ENCODE measurements at regions not wholly inside any gene's neighbourhood (a gene's known extent, or its start where the extent isn't known, plus 50 kb on each side); places are given as distances from the start of the nearest gene placed in this dataset.

DNA sequence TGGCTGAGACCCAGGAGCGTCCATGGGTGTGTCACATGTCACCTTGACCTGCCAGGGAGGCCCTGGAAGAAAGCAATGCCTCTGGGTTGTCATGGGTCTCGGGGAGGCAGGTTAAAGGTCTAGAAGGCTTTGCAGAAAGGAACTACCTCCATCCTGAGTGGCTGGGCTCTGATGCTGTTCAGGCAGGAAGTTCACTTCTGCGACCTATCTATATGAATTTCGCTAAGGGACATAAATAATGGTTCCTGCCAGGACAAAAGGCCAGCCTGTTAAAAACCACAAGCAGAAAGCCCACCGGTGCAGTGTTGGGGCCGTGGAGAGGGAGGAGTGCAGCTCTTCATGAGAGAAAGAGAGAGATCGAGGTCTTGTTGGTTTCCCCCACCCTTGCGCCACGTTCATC is 182.9 kb downstream of the PTPN20 start:
- H3K36me3 ChIP-seq = no peaks in the 10 kb centered on the region
- H3K9me3 ChIP-seq = no peaks in the 10 kb centered on the region
- no peak for DNase-seq
- no peak overlapping the region for H3K4me3 ChIP-seq
- H3K27me3 ChIP-seq = no peaks in the 10 kb centered on the region; the same call in 1 of the 2 replicates

DNA sequence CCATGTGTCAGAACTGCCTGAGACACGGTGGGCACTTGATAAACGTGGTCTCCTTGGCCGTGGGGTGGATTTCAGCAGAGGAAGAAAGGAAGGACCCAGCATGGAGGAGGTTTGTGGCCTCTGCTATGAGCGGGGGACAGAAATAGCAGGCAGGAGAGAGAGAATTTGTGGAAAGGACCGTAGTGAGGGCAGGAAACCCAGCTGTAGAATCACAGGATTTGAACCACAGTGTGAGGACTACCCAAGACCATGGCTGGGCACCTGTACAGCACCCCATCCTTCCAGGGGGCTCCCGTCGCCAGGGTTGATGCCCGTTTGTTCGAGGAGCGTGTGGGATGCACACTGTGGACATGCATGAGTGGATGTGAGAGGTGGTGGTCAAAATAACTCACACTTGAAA is 183.4 kb downstream of the PTPN20 start:
- Histone ChIP-seq H3K27me3 (no peaks in the 10 kb centered on the region; the same call in 1 of the 2 replicates), H3K36me3 (no peaks in the 10 kb centered on the region), H3K9me3 (no peaks in the 10 kb centered on the region), H3K4me3 (no peak overlapping the region)
- no peak for DNase-seq

DNA sequence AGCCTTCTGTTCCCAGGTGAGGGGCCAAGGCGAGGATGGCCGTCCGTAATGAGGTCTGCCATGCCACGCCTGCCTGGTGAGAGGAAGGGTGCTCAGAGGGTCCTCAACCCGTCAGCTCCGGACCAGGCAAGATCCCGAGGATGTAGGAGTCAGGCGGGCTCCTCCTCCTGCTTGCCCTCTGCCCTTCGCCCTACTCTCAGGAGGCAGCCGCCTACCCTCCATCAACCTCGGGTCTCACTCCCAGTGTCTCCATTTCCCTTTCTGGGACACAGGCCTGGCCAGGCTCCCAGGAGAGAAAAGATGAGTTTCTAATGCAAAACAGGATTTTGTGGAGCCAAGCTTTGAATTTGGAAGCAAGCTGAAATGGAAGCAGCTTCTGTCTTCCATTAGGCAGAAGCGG is 184.0 kb downstream of the PTPN20 start:
- no peaks in the 10 kb centered on the region; the same call in 1 of the 2 replicates for H3K27me3 ChIP-seq
- H3K4me3 ChIP-seq = no peak overlapping the region
- DNase-seq = no peak
- no peaks in the 10 kb centered on the region for H3K9me3 ChIP-seq
- no peaks in the 10 kb centered on the region for H3K36me3 ChIP-seq

DNA sequence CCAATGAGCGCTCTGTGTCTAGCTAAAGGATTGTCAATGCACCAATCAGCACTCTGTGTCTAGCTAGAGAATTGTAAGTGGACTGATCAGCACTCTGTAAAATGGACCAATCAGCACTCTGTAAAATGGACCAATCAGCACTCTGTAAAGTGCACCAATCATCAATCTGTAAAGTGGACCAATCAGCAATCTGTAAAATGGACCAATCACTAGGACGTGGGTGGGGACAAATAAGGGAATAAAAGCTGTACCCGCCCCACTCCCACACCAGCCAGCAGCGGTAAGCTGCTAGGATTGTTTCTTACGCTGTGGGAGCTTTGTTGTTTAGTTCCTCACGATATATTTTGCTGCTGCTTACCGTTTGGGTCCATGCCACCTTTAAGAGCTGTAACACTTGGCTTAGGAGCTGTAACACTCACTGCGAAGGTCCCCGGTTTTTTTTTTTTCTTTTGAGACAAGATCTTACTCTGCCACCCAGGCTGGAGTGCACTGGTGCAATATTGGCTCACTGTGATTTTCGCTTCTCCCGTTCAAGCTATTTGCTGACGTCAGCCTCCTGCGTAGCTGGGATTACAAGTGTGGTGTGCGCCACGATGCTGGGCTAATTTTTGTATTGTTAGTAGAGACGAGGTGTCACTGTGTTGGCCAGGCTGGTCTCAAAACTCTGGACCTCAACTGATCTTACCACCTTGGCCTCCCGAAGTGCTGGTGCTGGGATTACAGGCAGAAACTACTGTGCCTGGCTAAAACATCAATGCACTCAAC is 184.8 kb downstream of the PTPN20 start:
- no peak overlapping the region for H3K4me3 ChIP-seq
- H3K27me3 ChIP-seq = no peaks in the 10 kb centered on the region; the same call in 1 of the 2 replicates
- H3K36me3 ChIP-seq = no peaks in the 10 kb centered on the region
- DNase-seq = no peak
- no peaks in the 10 kb centered on the region for H3K9me3 ChIP-seq

DNA sequence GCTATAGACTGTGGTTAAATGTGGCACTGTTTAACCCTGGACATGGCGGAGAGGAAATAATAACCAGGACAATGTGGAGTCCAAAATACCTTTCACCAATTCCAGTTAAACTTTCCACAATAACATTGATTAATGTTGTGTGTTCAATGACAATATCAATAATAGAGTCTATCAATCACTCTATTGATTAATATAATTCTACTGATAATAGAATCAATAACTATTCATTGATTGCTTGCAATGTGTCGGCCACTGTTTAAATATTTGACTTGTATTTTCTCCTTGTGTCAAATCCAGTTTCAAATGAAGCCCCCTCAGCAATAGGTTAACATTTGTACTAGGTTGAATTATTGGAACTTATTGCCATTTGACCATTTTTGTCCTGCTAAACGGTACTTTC is 187.0 kb downstream of the PTPN20 start:
- Histone ChIP-seq H3K36me3 (no peaks in the 10 kb centered on the region), H3K27me3 (no peaks in the 10 kb centered on the region; the same call in 1 of the 2 replicates), H3K4me3 (no peak overlapping the region), H3K9me3 (no peaks in the 10 kb centered on the region)
- DNase-seq = no peak

DNA sequence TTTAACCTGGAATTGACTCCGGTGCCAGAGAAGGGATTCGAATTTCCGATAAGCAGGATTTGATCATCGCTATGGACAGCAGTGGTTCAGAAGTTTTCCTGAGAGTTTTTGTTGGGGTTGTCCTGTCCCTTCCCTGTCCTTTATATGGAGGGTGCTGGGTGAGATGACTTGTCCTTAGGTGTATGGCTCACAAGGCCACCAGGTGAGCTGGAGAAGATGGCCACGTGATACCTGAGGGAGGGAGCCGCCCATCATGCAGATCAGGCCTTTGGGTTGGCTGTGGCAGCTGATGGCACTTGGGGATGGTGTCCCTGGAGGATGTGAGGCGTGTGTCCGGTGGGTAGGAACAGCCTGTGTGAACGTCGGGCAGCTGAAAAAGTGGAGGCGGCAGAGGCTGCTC is 187.7 kb downstream of the PTPN20 start:
- no peaks in the 10 kb centered on the region for H3K36me3 ChIP-seq
- H3K9me3 ChIP-seq = no peaks in the 10 kb centered on the region
- H3K27me3 ChIP-seq = no peaks in the 10 kb centered on the region; the same call in 1 of the 2 replicates
- DNase-seq = no peak
- no peak overlapping the region for H3K4me3 ChIP-seq

DNA sequence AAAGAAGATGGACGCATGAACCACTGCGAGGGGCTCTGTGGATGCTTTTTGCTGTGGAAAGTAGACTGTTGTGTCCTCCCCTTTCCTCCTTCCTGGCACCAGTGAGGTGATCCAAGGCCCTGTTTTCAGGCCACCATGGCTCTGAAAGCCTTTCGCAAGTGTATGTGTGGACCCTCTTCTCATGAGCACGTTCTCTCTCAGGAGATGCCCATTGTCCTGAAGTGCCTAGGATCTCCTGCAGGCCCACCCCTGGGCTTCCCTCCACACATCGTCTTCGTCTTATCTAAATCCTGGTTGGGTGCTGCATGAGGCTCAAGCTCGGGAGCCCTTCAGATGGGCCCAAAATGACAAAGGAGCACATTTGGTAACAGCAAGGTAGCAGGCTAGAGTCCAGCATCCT is 188.2 kb downstream of the PTPN20 start:
- DNase-seq = no peak
- Histone ChIP-seq H3K36me3 (no peaks in the 10 kb centered on the region), H3K9me3 (no peaks in the 10 kb centered on the region), H3K27me3 (no peaks in the 10 kb centered on the region; the same call in 1 of the 2 replicates), H3K4me3 (no peak overlapping the region)

DNA sequence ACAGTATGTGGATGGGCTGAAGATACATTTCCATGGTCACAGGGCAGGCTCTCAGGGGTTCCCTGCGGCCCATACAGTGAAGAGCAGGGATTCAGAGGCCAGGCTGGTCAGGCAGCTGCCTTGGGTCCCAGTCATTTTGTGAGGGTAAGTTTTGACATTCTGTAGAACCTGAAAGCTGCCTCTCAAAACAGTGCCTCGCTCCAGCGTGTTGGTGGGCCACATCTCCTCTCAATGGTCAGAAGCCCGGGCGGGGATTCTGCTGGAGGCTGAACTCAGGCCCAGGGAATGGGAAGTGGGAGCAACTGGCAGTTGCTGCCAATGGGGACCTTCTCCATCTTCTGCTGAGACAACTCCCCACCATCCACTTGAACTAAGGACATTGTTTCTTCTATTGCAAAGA is 190.0 kb downstream of the PTPN20 start:
- Histone ChIP-seq H3K9me3 (no peaks in the 10 kb centered on the region), H3K27me3 (no peaks in the 10 kb centered on the region; the same call in 1 of the 2 replicates), H3K4me3 (no peak overlapping the region), H3K36me3 (no peaks in the 10 kb centered on the region)
- DNase-seq = no peak

DNA sequence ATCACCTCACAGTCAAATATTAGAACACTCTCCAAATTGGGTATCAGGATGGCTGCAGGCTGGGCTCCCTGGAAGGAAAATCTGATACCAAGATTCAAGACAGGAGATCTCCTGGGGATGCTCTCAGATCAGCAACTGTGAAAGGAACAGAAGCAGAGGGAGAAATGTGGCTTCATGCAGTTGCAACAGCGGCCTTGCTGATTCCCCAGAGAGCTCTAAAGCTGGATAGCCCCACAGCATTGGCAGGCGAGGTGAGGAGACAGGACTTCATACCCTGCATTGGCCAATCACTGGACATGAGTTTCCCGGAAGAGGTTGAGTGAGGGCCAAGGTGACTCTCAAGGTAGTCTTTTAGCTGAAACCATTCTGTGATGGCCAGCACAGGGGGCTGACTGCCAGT is 190.6 kb downstream of the PTPN20 start:
- Histone ChIP-seq H3K36me3 (no peaks in the 10 kb centered on the region), H3K27me3 (no peaks in the 10 kb centered on the region; the same call in 1 of the 2 replicates), H3K9me3 (no peaks in the 10 kb centered on the region), H3K4me3 (no peak overlapping the region)
- no peak for DNase-seq

DNA sequence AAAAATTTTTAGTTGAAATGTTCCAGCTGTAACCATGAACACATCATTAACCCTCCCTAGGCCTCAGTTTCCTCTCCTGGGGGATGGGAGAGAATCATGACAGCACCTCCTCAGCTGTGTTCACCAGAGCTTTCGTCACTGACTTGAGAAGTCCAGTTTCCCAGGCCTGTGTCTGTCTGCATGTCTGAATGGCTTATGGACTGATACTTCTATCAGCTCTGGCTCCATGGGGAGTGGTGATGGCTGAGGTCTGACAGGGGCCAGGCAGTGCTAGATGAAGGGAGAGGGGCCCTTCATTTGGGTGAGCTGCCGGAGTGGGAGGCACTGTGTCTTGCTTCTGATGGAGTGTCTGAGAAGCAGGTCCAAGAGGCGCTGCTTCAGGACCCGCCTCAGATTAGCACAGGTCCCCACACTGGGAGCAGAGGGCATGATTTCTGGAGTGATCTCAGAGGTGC is 192.9 kb downstream of the PTPN20 start:
- Histone ChIP-seq H3K36me3 (no peaks in the 10 kb centered on the region), H3K9me3 (no peaks in the 10 kb centered on the region), H3K4me3 (no peak overlapping the region), H3K27me3 (no peaks in the 10 kb centered on the region)
- no peak for DNase-seq

DNA sequence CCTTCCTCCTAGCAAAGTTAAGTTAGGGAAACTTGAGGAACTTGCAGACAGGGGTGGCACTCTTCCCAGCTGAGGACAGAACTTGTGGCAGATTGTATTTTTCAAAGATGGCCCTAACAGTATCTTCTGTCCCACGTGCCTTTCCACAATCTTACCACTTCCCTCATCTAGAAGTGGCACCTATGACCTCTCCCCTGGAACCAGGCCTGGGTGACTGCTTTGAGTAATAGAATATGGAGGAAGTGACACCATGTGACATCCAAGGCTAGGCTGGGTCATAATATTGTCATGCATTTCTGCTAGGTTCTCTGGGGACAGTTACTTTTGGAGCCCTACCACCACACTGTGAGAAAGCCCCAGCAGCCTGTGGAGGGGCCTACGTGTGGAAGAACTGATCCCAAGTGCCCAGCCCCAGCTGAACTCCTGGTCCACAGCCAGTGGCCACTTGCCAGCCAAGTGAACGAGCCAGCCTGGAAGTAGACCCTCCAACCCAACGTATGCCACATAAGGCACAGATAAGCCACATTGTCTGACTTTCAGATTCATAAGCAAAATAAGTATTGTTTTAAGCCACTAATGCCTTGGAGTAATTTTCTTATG is 193.7 kb downstream of the PTPN20 start:
- Histone ChIP-seq H3K4me3 (no peak overlapping the region), H3K36me3 (no peaks in the 10 kb centered on the region), H3K27me3 (no peaks in the 10 kb centered on the region), H3K9me3 (no peaks in the 10 kb centered on the region)
- no peak for DNase-seq

DNA sequence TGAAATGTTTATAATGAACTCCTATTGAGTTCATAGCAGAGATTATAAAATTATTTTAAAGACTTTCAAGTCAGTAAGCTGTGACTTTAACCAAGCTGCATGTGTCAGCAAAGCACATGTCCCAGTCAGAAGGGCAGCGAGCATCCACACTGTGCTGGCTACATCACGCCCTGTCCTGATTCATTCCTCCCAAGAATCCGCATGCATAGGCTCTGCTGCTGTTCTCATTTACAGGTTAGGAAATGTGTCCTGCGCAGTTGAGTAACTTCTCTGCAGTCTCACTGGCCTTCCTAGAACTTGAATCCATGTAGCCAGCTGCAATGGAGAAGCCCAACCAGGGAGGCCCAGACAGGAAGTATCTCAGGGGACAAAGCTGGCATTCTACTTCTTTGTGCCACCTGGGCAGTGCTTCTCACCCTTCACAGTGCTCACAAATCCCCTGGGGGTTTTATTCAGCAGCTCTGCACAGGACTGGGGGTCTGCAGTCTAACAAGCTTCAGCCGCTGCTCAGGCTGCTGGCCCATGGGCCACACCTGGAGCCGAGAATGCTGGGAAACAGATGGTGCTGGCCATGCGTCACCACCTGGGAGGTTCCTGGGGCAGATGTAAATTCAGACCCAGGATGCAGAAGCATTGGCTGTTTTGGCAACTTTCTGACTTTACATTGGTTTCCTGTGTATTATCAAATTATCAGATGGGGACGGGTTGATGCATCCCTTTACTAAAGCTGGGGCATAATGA is 192.8 kb upstream of the GDF10 start:
- Histone ChIP-seq H3K36me3 (no peaks in the 10 kb centered on the region), H3K27me3 (no peaks in the 10 kb centered on the region), H3K4me3 (no peak overlapping the region), H3K9me3 (no peaks in the 10 kb centered on the region)
- DNase-seq = no peak

DNA sequence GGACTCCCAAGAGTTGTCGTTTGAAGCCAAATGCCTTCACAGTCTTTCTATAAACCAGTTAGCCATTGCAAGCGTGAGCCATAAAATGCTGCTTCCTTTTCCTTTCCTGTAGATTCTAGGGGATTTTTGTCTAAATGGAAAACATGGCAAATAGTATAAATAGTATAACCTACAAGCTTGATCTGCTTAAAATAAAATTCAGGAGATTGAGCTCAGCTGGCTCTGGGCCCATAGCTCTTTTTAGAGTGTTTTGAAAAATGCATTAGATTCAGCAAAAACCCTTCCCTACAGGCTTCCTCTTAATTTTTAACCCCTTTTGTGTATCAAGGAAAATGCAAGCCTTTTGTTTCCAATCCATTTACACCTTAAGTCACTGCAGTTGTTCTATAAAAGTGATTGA is 190.1 kb upstream of the GDF10 start:
- H3K9me3 ChIP-seq = no peaks in the 10 kb centered on the region
- no peaks in the 10 kb centered on the region for H3K27me3 ChIP-seq
- no peak for DNase-seq
- no peaks in the 10 kb centered on the region for H3K36me3 ChIP-seq
- H3K4me3 ChIP-seq = no peak overlapping the region

DNA sequence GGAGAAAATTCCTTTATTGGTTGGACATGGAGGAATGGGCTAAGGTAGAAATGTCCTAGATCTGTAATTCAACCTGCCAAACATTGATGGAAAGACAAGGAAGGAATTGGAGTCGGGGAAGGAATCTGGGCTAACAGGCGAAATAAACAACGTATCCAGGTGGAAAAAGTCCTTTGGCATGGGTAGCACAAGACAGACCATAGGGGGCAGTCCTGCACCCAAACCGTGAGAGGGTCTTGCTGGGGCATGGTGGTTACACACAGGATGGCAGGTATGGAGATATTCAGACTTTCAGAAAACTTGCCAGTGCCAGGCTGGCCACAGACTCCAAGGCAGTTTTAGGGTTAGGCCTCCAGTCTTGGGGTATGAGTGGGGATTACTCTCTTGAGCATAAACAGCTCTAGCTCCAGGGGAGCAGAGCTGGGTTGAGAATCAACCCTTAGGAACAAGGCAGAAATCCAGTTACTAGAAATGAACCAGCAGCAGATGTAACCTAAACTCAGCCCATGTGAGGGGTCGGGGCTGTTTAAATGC is 188.6 kb upstream of the GDF10 start:
- no peak for DNase-seq
- Histone ChIP-seq H3K36me3 (no peaks in the 10 kb centered on the region), H3K4me3 (no peak overlapping the region), H3K27me3 (no peaks in the 10 kb centered on the region), H3K9me3 (no peaks in the 10 kb centered on the region)

DNA sequence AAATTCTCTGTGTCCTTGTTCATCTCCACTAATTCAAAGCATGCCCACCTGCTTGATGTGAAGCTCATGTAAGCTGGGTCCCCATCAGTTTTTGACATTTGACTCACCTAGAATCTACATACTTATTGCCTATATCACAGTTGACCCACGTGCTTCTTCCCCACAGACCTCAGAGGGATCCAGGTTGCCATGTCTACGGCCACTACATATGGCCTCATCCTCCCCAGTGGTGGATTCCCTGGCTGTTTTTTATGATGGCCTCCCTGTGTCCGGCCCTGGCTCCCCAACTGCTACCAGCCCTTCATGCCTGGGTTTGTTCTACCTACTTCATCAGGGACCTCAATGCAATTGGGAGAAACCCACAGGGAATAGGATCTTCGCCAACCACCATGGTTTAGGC is 187.4 kb upstream of the GDF10 start:
- no peaks in the 10 kb centered on the region for H3K27me3 ChIP-seq
- H3K9me3 ChIP-seq = no peaks in the 10 kb centered on the region
- H3K4me3 ChIP-seq = no peak overlapping the region
- no peaks in the 10 kb centered on the region for H3K36me3 ChIP-seq
- DNase-seq = no peak

DNA sequence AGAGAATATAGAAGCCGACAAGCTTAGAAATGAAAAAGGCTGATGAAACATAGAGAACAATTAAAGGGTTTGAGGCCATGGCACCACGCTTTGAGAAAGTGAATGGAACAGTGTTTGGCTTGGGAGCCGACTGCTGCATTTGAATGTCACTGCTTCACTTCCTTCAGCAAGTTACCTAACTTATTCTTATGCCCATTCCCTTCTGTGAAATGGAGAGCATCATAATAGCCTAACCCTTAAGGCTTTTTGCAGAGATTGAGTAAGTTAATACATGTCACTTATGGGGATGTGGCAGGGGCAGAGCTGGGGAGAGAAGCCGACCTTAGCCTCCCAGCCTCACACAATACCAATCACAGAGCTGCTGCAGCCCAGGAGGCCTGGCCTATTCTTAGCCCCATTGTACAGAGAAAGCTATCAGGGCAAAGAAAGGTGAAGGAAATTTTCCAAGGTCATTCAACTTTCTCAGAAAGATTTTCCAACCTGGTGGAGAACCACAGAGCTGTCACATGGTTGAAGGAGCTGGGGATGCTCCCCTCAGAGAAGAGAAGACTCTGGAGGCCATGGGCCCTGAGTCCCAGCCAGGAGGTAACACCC is 186.0 kb upstream of the GDF10 start:
- no peak overlapping the region for H3K4me3 ChIP-seq
- H3K36me3 ChIP-seq = no peaks in the 10 kb centered on the region
- no peak for DNase-seq
- H3K27me3 ChIP-seq = no peaks in the 10 kb centered on the region
- H3K9me3 ChIP-seq = no peaks in the 10 kb centered on the region

DNA sequence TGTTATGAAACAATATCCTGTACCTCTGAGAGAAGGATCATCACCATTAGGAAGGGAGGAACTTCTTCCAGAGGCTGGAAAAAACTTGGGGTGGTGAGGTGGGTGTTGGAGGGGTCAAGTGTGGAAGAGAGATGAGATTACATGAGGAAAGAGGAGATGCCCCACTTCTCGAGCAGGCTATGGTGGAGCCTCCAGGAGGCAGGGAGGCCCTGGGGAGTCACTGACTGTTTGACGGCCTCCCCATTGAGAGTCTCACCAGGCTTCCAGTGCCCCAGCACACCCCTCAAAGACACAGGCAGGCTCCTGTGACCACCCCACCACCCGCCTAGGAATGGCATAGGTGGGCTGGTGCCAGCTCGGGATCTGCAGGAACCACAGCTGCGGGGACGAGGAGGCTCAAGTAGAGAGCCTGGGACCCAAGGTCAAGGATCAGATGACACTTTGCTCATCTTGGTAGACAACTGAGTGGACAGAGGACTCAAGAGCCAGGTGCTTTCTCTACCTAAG is 185.3 kb upstream of the GDF10 start:
- Histone ChIP-seq H3K4me3 (no peak overlapping the region), H3K27me3 (no peaks in the 10 kb centered on the region), H3K9me3 (no peaks in the 10 kb centered on the region), H3K36me3 (no peaks in the 10 kb centered on the region)
- DNase-seq = no peak

Measured in MG63 (cell line).